ENCODE measurements at regions not wholly inside any gene's neighbourhood (a gene's known extent, or its start where the extent isn't known, plus 50 kb on each side); places are given as distances from the start of the nearest gene placed in this dataset.

- TF ChIP-seq CTCF (IDR thresholded peaks at IDR 0.05) (no peak), POLR2AphosphoS5 (IDR thresholded peaks at IDR 0.05) (no peak), POLR2A (IDR thresholded peaks at IDR 0.05) (no peak)
Observed at GRCh38 chr9:109619310-109619709, 121.2 kb upstream of the PTPN3 start.
